Small intestine (tissue), 7 donors: ENCODE measurements at regions not wholly inside any gene's neighbourhood (a gene's known extent, or its start where the extent isn't known, plus 50 kb on each side); places are given as distances from the start of the nearest gene placed in this dataset.

Experiments used
- DNase-seq, 2 donors: peaks; one replicate each; pipeline versions ENCODE4 v3.0.0 to v3.0.0-alpha.2; 2013
- FAIRE-seq: peaks from 2 replicates; lab custom pipeline; 2012; peaks lifted over from hg19 to GRCh38; lab: Jason Lieb, UNC
- H3K27ac ChIP-seq, 3 donors: one replicate each; pipeline ENCODE4 v1.5.1; 2013; ENCODE audit warnings: low read length in 2 of 3, mild to moderate bottlenecking in 2 of 3, control low read depth in 1 of 3, inconsistent platforms in 1 of 3, low read depth in 1 of 3, moderate library complexity in 1 of 3
- H3K27me3 ChIP-seq, 3 donors: one replicate each; pipeline ENCODE4 v1.6.1; 2013; ENCODE audit warnings: low read length in 3 of 3, inconsistent platforms in 1 of 3; ENCODE audit not compliant: control insufficient read depth in 3 of 3, insufficient read depth in 3 of 3
- H3K36me3 ChIP-seq, 3 donors: one replicate each; pipeline ENCODE4 v1.6.1; 2013; ENCODE audit warnings: low read length in 3 of 3, inconsistent platforms in 1 of 3, low read depth in 1 of 3, mild to moderate bottlenecking in 1 of 3, moderate library complexity in 1 of 3; ENCODE audit not compliant: control insufficient read depth in 3 of 3, insufficient read depth in 2 of 3
- H3K4me1 ChIP-seq, 3 donors: one replicate each; pipeline ENCODE4 v1.6.1; 2013; ENCODE audit warnings: low read length in 2 of 3, inconsistent platforms in 1 of 3, low read depth in 1 of 3, mild to moderate bottlenecking in 1 of 3, moderate library complexity in 1 of 3; ENCODE audit not compliant: control insufficient read depth in 3 of 3, insufficient read depth in 2 of 3
- H3K4me3 ChIP-seq, 3 donors: one replicate each; pipeline ENCODE4 v1.5.1; 2013; ENCODE audit warnings: low read length in 3 of 3, control low read depth in 1 of 3, inconsistent platforms in 1 of 3, low read depth in 1 of 3, mild to moderate bottlenecking in 1 of 3, moderate library complexity in 1 of 3
- H3K9me3 ChIP-seq, 2 donors: one replicate each; pipeline ENCODE4 v1.6.1; 2013; ENCODE audit warnings: low read depth in 1 of 2, low read length in 1 of 2; ENCODE audit not compliant: control insufficient read depth in 2 of 2, insufficient read depth in 1 of 2
- WGBS, 3 donors: extraction: QIAGEN DNeasy Blood & Tissue Kit; methylation state at CpG; one replicate each; pipeline ENCODE4 v1.1.7; 2013; 5-methylcytosine and 5-hydroxymethylcytosine counted together
- donor health status: healthy with polysubstance abuse.
- donor health status: control.
- donor health status: control.
- donor health status: Bipolar disorder and iron deficiency.
- donor health status: healthy.

DNA sequence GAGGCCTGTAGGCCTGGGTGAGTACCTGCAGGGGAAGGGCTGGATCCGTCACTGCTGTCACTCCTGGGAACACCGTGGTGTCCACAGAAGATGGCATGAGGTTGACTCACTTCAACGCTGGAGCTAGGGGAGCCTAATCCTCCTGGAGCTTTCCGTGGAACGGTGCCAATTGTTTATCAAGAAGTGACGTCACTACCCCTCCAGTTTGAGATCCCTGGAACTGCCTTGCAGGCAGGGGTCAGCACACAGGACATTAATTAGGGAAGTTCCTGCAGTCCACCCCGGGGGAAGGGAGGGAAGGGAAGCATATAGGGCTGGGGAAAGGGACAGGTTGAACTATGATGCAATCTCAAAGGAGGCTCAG is 408.6 kb downstream of the GALR1 start:
- Histone ChIP-seq H3K4me3 (no peak overlapping the region), H3K4me1 (no peaks in the 10 kb centered on the region), H3K36me3 (no peaks in the 10 kb centered on the region), H3K9me3 (no peaks in the 10 kb centered on the region), H3K27ac (no peak overlapping the region), H3K27me3 (peaks cover 0 to 3% (median 0%) of the 10 kb centered on the region in 3 donors)
- FAIRE-seq: no peak
- no peak for DNase-seq
- WGBS, 3 donors: 37 to 53% (median 44%) methylated on average over 7 of the region's 7 CpGs

DNA sequence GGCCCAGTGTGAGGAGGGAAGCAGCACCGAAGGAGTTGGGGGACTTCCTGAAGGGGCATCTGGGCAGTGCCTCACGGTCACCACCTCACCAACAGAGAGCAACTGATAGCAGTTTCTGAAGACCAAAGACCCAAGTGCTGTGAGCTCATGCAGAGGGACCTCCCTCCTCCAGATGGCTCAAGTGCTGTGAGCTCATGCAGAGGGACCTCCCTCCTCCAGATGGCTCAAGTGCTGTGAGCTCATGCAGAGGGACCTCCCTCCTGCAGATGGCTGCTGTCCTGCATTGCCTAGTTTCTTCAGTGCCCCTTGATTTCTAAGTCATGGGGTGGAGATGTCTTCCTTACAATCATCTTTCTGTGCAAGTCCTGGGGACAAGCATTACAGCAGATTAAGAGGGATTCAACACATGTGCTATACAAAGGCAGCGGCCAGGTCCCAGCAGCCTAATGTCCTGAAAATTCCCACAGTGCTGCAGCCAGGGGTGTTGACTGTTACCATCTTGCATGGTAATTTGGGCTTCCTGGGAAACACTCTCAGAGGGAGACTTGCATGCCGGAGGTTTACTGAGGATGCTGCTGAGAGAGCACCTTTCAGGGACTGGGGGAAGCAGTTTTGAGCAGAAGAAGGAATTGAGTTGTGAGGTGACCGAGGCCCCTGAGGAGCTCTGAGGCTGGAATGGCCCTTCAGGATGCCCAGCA is 409.3 kb downstream of the GALR1 start:
- no peak for FAIRE-seq
- H3K4me1 ChIP-seq: no peaks in the 10 kb centered on the region

DNA sequence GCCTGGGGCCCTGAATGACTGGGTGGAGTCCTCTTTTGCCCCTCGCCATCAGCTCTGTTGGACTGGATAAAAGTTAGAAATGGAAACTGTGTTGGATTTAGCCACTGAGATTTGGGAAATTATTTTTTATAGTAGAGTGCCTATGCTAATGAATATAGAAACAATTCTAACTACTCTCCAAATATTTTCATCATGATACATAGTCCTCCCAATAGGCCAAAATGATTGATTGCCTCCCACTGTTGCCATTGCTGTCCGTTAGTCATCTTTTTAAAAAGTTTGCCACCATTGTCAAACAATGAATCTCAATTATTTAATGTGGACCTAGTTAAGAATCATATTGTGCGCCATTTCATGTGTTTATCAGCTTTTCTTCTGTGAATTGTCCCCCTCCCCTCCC is 417.0 kb downstream of the GALR1 start:
- H3K36me3 ChIP-seq: no peaks in the 10 kb centered on the region
- H3K27me3 ChIP-seq: no peaks in the 10 kb centered on the region
- no peak for DNase-seq
- no peak overlapping the region for H3K27ac ChIP-seq
- 72 to 85% (median 78%) methylated on average over 3 of the region's 3 CpGs for WGBS, 3 donors
- H3K9me3 ChIP-seq: no peaks in the 10 kb centered on the region
- H3K4me3 ChIP-seq: no peak overlapping the region
- FAIRE-seq: no peak
- H3K4me1 ChIP-seq: no peaks in the 10 kb centered on the region

More for the DNA sequence above, 409.3 kb downstream of the GALR1 start:
- DNase-seq: no peak
- WGBS, 3 donors: 67 to 74% (median 67%) methylated on average over 5 of the region's 5 CpGs
- no peak overlapping the region for H3K4me3 ChIP-seq
- peaks cover 0 to 3% (median 0%) of the 10 kb centered on the region in 3 donors for H3K27me3 ChIP-seq
- H3K9me3 ChIP-seq: no peaks in the 10 kb centered on the region
- no peaks in the 10 kb centered on the region for H3K36me3 ChIP-seq
- no peak overlapping the region for H3K27ac ChIP-seq

DNA sequence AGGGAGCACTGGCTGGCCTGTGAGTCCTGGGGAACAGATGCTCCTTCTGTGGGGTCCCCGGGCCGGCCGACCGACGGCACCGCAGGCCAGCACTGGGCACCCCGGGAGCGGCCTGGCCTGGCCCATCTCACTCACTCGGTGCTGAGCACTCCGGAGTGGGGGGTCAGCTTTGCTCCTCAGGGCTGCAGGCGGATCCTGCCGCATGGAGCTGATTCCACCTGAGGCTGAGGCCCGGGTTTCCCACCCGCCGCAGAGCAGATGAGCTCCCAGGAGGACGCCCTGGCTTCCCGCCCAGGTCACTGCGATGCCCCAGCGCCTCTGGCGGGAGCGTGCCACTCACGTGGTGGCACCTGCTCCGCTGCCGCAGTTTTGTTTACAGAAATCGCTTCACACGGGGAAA is 418.6 kb downstream of the GALR1 start:
- H3K27ac ChIP-seq: no peak overlapping the region
- no peaks in the 10 kb centered on the region for H3K4me1 ChIP-seq
- no peaks in the 10 kb centered on the region for H3K27me3 ChIP-seq
- WGBS, 3 donors: 90 to 92% (median 90%) methylated on average over 26 of the region's 26 CpGs
- H3K9me3 ChIP-seq: no peaks in the 10 kb centered on the region
- no peak for FAIRE-seq
- no peak for DNase-seq
- no peak overlapping the region for H3K4me3 ChIP-seq
- no peaks in the 10 kb centered on the region for H3K36me3 ChIP-seq

DNA sequence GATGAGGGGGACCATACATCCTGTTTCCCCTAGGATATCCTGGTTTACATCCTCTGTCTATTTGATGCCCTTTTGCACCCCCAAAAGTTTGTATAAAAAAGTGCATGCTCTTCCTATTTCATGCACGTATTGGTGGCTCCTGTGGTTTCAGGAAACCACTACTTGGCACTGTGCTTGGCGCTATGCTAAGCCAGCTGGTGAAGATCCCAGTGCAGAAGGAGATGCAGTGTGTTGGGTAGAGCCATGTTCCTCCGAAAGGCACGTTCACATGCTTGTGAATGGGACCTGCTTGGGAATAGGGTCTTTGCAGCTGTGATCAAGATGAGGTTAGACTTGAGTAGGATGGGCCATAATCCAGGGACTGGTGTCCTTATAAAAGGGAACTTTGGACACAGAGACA is 419.7 kb downstream of the GALR1 start:
- H3K36me3 ChIP-seq: no peaks in the 10 kb centered on the region
- H3K27me3 ChIP-seq: no peaks in the 10 kb centered on the region
- H3K4me3 ChIP-seq: no peak overlapping the region
- no peaks in the 10 kb centered on the region for H3K9me3 ChIP-seq
- no peak overlapping the region for H3K27ac ChIP-seq
- DNase-seq: no peak
- no peaks in the 10 kb centered on the region for H3K4me1 ChIP-seq
- FAIRE-seq: no peak
- WGBS, 3 donors: 65 to 76% (median 65%) methylated on average over 4 of the region's 4 CpGs

DNA sequence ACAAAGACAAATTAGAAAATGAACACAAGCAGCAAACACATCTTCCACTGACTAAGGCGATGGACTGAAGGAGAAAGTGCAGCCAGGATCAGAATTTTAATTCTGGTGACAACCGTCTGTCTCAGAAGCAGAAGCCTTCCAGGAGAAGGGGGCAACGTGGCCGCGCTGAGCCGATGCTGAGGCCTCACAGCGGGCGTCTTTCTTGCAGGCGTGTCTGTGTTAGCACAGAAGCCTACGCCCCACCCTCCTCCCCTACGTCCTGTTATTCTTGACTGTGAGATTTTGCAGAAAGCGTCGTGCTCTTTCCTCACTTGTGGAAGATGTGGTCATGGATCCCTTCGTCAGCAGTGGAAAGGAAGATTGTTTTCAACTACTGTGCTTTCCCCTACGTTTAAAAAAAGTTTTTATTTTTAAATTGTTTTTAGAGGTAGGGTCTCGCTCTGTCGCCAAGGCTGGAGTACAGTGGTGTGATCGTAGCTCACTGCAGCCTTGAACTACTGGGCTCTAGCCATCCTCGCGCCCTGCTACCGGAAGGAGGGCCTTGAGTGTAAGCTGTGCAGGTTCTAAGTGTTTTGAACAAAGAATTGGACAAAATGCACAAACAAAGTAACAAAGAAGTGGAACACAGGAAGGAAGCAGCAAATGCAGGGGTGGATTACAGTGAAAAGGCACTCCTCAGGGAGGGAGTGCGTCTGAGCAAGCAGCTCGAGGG is 422.0 kb downstream of the GALR1 start:
- 28 to 45% (median 44%) methylated on average over 23 of the region's 23 CpGs for WGBS, 3 donors
- no peaks in the 10 kb centered on the region for H3K27me3 ChIP-seq
- DNase-seq (no peak), FAIRE-seq (no peak)
- H3K4me3 ChIP-seq: no peak overlapping the region
- no peaks in the 10 kb centered on the region for H3K4me1 ChIP-seq
- H3K36me3 ChIP-seq: no peaks in the 10 kb centered on the region
- no peak overlapping the region for H3K27ac ChIP-seq
- no peaks in the 10 kb centered on the region for H3K9me3 ChIP-seq

DNA sequence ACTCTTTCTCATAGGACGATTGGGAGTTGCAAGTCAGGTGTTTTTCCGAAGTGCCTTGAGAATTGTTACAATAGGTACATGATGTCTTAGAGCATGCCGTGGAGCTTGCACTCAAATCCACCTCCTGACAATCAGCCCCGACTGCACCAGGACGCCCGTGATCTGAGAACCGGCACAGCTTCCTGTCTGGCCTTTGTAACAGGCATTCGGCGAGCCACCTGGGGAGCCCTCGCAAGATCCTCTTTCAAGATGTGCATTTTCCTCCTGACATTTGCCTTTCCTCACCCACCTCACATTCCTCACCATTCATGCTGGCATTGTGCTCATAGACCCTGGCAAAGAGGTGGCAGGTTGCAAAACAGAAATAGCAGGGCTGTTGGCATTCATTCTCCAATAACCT is 427.3 kb downstream of the GALR1 start:
- H3K27ac ChIP-seq: no peak overlapping the region
- no peaks in the 10 kb centered on the region for H3K9me3 ChIP-seq
- no peaks in the 10 kb centered on the region for H3K36me3 ChIP-seq
- no peak for FAIRE-seq
- 16 to 22% (median 17%) methylated on average over 10 of the region's 10 CpGs for WGBS, 3 donors
- no peak for DNase-seq
- H3K4me3 ChIP-seq: no peak overlapping the region
- no peaks in the 10 kb centered on the region for H3K27me3 ChIP-seq
- no peaks in the 10 kb centered on the region for H3K4me1 ChIP-seq

DNA sequence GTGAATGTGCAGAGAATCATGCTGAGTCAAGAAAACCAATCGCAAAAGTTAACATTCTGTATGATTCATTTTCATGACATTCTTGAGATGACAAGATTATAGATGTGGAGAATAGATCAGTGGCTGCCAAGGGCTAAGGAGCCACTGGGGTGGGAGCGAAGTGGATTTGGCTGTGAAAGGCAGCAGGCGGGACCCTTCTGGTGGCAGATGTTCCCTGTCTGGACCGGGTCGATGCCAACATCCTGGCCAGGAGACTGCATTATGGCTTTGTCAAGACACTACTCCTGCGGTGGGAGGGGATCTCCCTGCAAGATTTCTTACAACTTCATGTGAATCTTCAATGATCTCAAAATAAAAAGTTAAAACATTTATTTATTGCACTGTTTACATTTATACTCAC is 427.9 kb downstream of the GALR1 start:
- no peak for DNase-seq
- no peaks in the 10 kb centered on the region for H3K27me3 ChIP-seq
- no peak overlapping the region for H3K4me3 ChIP-seq
- no peak for FAIRE-seq
- H3K9me3 ChIP-seq: no peaks in the 10 kb centered on the region
- no peak overlapping the region for H3K27ac ChIP-seq
- WGBS, 3 donors: 64 to 77% (median 67%) methylated on average over 6 of the region's 6 CpGs
- H3K4me1 ChIP-seq: no peaks in the 10 kb centered on the region
- H3K36me3 ChIP-seq: no peaks in the 10 kb centered on the region
